Sigmoid colon (tissue), 6 donors: ENCODE measurements at regions not wholly inside any gene's neighbourhood (a gene's known extent, or its start where the extent isn't known, plus 50 kb on each side); places are given as distances from the start of the nearest gene placed in this dataset.

ENCODE experiments used
- DNase-seq: peaks from one replicate; pipeline ENCODE4 v3.0.0-alpha.2; 2019
- H3K27ac ChIP-seq, 4 donors: fragments of 200-600 bp; sonication (generic); one replicate each; pipeline ENCODE4 v1.5.1; 2016 to 2019; ENCODE audit warnings: mild to moderate bottlenecking in 1 of 4
- H3K27me3 ChIP-seq, 3 donors: fragments of 200-600 bp; sonication (generic); one replicate each; pipeline ENCODE4 v1.5.1; 2019; ENCODE audit warnings: mild to moderate bottlenecking in 1 of 3
- H3K36me3 ChIP-seq, 4 donors: fragments of 200-600 bp; sonication (generic); one replicate each; pipeline ENCODE4 v1.5.1; 2016 to 2019
- H3K4me1 ChIP-seq, 4 donors: fragments of 200-600 bp; sonication (generic); one replicate each; pipeline ENCODE4 v1.5.1; 2017 to 2019
- H3K4me3 ChIP-seq, 4 donors: fragments of 200-600 bp; sonication (generic); one replicate each; pipeline ENCODE4 v1.5.1; 2017 to 2019; ENCODE audit warnings: mild to moderate bottlenecking in 2 of 4, moderate library complexity in 1 of 4
- H3K9me3 ChIP-seq, 4 donors: fragments of 200-600 bp in 3 of 4; sonication (generic) in 3 of 4; one replicate each; pipeline versions ENCODE4 v1.5.1 to v1.6.1; 2013 to 2019
- EP300 ChIP-seq, 4 donors: sonication (generic); formaldehyde crosslinking; IDR thresholded peaks; one replicate each; pipeline ENCODE4 v1.6.1; 2017; ENCODE audit warnings: antibody characterized with exemption in 4 of 4
- POLR2A ChIP-seq, 2 donors: fragments of 450-650 bp; IDR thresholded peaks; one replicate each; pipeline ENCODE4 v1.6.1; 2016; ENCODE audit warnings: antibody characterized with exemption in 2 of 2, mild to moderate bottlenecking in 2 of 2, moderate library complexity in 2 of 2
- POLR2AphosphoS5 ChIP-seq, 4 donors: sonication (generic); formaldehyde crosslinking; IDR thresholded peaks; one replicate each; pipeline ENCODE4 v1.6.1; 2017; ENCODE audit warnings: antibody characterized with exemption in 4 of 4
- WGBS, 2 donors: extraction: QIAGEN DNeasy Blood & Tissue Kit; methylation state at CpG; one replicate each; pipeline ENCODE4 v1.1.7; 2013; 5-methylcytosine and 5-hydroxymethylcytosine counted together
- intact Hi-C: fragments of 100-400 bp; cut with DNase I; formaldehyde crosslinking; loops from one replicate; pipeline ENCODE4 v1.15.1; 2023
- TF ChIP-seq, protein P1 (sequence below), 4 experiments: fragments of 450-650 bp in 3 of 4; fragments of 200-600 bp in 1 of 4; IDR thresholded peaks; one replicate each; pipeline ENCODE4 v1.5.1; 2016 to 2019; ENCODE audit warnings: antibody characterized with exemption in 4 of 4, mild to moderate bottlenecking in 3 of 4, moderate library complexity in 2 of 4
- donor health status: healthy with polysubstance abuse.
- donor health status: healthy.

DNA sequence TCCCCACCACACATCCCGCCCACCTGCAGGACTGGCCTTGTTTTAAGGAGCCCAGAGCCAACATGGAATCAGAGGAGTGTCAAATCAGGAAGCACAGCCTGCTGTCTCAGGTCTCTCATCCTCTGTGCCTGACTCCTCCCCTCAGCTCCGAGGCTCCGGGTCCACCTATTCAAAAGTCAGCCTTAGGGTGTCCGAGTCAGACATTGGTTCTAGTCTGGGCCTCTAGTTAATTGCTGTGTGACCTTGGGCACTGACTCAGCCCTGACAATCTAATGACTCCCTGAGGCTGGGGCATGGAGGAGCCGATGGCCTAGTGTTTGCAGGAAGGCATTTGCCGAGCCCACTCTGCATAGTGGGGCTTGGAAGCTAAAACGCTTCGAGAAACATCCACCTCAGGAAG is 223.1 kb upstream of the PPP2R2D start:
- no peak for DNase-seq
- Histone ChIP-seq H3K4me1 (no peaks in the 10 kb centered on the region), H3K27ac (no peak overlapping the region), H3K27me3 (peaks cover 0 to 7% (median 0%) of the 10 kb centered on the region in 3 donors), H3K9me3 (no peaks in the 10 kb centered on the region), H3K36me3 (no peaks in the 10 kb centered on the region), H3K4me3 (no peak overlapping the region)
- 59 to 74% methylated on average over 8 of the region's 8 CpGs for WGBS, 2 donors
- no peak for TF ChIP-seq EP300 (IDR thresholded peaks at IDR 0.05)
- intact Hi-C loops = no loop called here

DNA sequence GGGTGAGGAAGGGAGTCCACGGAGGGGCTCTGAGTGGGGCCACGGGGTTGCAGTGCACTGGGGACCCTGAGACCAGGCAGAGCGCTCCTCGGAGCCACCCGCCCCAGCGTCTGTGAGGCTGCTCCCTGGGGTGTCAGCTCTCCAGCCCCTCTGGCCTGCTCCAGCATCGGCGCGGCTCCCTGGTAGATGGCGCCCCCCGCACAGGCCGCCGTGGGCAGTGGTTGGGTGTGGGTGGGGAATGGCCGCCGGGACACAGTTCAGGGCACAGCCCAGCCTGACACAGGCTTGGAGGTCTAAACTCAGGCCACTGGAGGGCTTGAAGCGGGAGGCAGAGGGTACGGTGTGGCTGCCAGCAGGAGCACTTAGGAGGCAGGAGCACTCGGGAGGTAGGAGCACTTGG is 222.6 kb upstream of the PPP2R2D start:
- Histone ChIP-seq H3K27ac (no peak overlapping the region), H3K36me3 (no peaks in the 10 kb centered on the region), H3K27me3 (peaks cover 0 to 7% (median 0%) of the 10 kb centered on the region in 3 donors), H3K4me3 (no peak overlapping the region), H3K4me1 (no peaks in the 10 kb centered on the region), H3K9me3 (no peaks in the 10 kb centered on the region)
- TF ChIP-seq EP300 (IDR thresholded peaks at IDR 0.05) (no peak), POLR2A (IDR thresholded peaks at IDR 0.05) (no peak), POLR2AphosphoS5 (IDR thresholded peaks at IDR 0.05) (no peak)
- TF ChIP-seq, protein P1, sequence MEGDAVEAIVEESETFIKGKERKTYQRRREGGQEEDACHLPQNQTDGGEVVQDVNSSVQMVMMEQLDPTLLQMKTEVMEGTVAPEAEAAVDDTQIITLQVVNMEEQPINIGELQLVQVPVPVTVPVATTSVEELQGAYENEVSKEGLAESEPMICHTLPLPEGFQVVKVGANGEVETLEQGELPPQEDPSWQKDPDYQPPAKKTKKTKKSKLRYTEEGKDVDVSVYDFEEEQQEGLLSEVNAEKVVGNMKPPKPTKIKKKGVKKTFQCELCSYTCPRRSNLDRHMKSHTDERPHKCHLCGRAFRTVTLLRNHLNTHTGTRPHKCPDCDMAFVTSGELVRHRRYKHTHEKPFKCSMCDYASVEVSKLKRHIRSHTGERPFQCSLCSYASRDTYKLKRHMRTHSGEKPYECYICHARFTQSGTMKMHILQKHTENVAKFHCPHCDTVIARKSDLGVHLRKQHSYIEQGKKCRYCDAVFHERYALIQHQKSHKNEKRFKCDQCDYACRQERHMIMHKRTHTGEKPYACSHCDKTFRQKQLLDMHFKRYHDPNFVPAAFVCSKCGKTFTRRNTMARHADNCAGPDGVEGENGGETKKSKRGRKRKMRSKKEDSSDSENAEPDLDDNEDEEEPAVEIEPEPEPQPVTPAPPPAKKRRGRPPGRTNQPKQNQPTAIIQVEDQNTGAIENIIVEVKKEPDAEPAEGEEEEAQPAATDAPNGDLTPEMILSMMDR (IDR thresholded peaks at IDR 0.05) = no peak
- WGBS, 2 donors = 84 to 85% methylated on average over 18 of the region's 18 CpGs
- no peak for DNase-seq
- intact Hi-C loops = no loop called here

DNA sequence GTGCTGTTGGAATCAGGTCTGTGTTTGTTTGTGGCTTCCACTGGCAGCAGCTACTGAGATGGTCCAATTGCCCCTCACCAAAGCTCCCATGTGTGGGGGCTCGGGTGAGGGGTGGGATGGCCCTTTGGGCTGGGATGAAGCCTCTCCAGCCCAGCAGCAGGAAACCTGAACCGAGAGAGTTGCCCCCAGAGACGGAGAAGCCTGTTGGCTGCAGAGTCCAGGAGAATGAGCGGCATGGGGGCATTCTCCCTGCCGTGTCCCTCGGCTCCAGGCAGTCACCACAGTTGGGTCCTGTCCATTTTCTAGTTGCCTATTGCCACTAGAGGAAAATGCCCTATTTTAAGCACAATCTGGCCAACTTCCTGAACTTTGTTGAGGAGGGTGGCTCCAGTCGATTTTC is 222.2 kb upstream of the PPP2R2D start:
- Histone ChIP-seq H3K27ac (no peak overlapping the region), H3K4me1 (no peaks in the 10 kb centered on the region), H3K9me3 (no peaks in the 10 kb centered on the region), H3K27me3 (peaks cover 0 to 7% (median 0%) of the 10 kb centered on the region in 3 donors), H3K36me3 (no peaks in the 10 kb centered on the region), H3K4me3 (no peak overlapping the region)
- TF ChIP-seq POLR2AphosphoS5 (IDR thresholded peaks at IDR 0.05) = no peak
- no peak for TF ChIP-seq POLR2A (IDR thresholded peaks at IDR 0.05)
- TF ChIP-seq EP300 (IDR thresholded peaks at IDR 0.05) = no peak
- TF ChIP-seq, protein P1 (IDR thresholded peaks at IDR 0.05) = no peak
- WGBS, 2 donors = 84 to 89% methylated on average over 7 of the region's 7 CpGs
- DNase-seq = no peak
- intact Hi-C loops = no loop called here

DNA sequence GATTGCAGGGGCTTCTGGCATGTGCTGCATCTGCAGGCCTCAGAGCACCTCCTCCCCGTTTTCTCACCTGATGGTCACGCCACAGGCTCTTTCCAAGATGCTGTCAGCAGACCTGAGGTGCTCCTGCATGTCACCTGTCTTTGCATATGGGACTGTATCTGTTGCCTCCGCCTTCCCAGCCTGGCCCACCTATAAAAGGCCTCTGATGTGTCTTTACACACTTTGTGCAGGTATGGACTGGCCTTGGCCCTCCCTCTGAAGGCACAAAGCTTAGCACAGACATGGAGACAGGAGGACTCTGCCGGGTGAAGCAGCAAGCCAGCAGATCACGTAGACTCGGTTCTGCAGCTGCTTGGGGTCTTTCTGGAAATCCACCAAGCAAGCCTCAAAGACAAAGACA is 220.9 kb upstream of the PPP2R2D start:
- Histone ChIP-seq H3K9me3 (no peaks in the 10 kb centered on the region), H3K4me1 (no peaks in the 10 kb centered on the region), H3K27ac (no peak overlapping the region), H3K27me3 (peaks cover 0 to 7% (median 0%) of the 10 kb centered on the region in 3 donors), H3K36me3 (no peaks in the 10 kb centered on the region), H3K4me3 (no peak overlapping the region)
- intact Hi-C loops = no loop called here
- WGBS, 2 donors = 76 to 83% methylated on average over 6 of the region's 6 CpGs
- TF ChIP-seq POLR2AphosphoS5 (IDR thresholded peaks at IDR 0.05) = no peak
- no peak for TF ChIP-seq EP300 (IDR thresholded peaks at IDR 0.05)
- TF ChIP-seq POLR2A (IDR thresholded peaks at IDR 0.05) = no peak
- TF ChIP-seq, protein P1 (IDR thresholded peaks at IDR 0.05) = no peak
- DNase-seq = no peak

DNA sequence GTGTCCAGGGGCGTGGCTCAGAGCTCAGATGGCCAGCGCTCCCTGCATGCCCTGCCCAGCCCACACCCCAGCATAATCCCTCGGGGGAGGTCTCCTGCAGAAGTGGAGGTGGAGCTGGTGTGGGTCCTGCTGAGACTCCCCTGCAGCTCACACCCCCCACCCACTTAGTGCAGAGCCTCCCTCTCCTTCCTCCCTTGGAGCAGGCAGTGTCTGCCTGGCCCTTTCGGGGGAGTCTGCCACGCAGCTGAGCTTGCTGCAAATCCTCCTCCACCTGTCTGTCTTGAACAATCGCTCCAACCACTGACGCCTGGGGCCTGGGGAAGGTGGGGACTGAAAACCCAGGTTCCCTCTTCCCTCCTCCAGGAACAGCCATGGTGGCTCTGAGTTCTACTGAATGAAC is 219.7 kb upstream of the PPP2R2D start:
- intact Hi-C loops = no loop called here
- Histone ChIP-seq H3K4me3 (no peak overlapping the region), H3K4me1 (no peaks in the 10 kb centered on the region), H3K36me3 (no peaks in the 10 kb centered on the region), H3K27ac (no peak overlapping the region), H3K9me3 (no peaks in the 10 kb centered on the region), H3K27me3 (peaks cover 0 to 7% (median 0%) of the 10 kb centered on the region in 3 donors)
- 55 to 59% methylated on average over 7 of the region's 7 CpGs for WGBS, 2 donors
- no peak for DNase-seq
- no peak for TF ChIP-seq POLR2A (IDR thresholded peaks at IDR 0.05)
- TF ChIP-seq POLR2AphosphoS5 (IDR thresholded peaks at IDR 0.05) = no peak
- no peak for TF ChIP-seq EP300 (IDR thresholded peaks at IDR 0.05)
- TF ChIP-seq, protein P1 (IDR thresholded peaks at IDR 0.05) = no peak
